ENCODE measurements at regions not wholly inside any gene's neighbourhood (a gene's known extent, or its start where the extent isn't known, plus 50 kb on each side); places are given as distances from the start of the nearest gene placed in this dataset.
"Not testable (repeated sequence)": the region's sequence is repeated elsewhere in the genome, so short reads cannot be mapped to it uniquely, and the experiment has no call there.

DNA sequence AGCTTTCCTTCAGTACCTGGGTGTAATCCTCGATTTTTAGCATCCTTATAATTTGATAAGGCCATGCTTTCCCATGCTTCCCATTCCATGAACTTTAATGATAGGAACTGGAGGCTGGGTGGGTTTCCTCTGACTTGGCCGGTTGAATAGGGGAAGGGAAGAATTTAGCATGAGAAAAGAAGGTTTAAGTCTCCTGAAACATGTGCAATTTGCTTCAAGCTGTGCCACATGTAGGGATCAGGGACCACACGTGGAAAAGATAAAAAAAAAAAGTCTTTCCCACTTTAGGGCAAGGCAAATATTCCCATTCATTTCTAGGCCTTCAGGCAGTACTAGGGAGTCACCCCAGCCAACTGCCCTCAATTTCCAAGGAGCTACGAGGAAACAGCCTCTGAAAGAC, 900.3 kb downstream of the DSC3 start:
- no peaks in the 10 kb centered on the region for H3K36me3 ChIP-seq
- ATAC-seq (no peak), DNase-seq (no peak)
- intact Hi-C loops (cut with DNase I) = no loop called here
- 37 to 52% (median 43%) methylated on average over 4 of the region's 4 CpGs for WGBS, 4 donors
- peaks cover 0 to 20% (median 3%) of the 10 kb centered on the region in 12 donors for H3K9me3 ChIP-seq
- TF ChIP-seq POLR2A (IDR thresholded peaks at IDR 0.05) = no peak
- TF ChIP-seq, protein P1, sequence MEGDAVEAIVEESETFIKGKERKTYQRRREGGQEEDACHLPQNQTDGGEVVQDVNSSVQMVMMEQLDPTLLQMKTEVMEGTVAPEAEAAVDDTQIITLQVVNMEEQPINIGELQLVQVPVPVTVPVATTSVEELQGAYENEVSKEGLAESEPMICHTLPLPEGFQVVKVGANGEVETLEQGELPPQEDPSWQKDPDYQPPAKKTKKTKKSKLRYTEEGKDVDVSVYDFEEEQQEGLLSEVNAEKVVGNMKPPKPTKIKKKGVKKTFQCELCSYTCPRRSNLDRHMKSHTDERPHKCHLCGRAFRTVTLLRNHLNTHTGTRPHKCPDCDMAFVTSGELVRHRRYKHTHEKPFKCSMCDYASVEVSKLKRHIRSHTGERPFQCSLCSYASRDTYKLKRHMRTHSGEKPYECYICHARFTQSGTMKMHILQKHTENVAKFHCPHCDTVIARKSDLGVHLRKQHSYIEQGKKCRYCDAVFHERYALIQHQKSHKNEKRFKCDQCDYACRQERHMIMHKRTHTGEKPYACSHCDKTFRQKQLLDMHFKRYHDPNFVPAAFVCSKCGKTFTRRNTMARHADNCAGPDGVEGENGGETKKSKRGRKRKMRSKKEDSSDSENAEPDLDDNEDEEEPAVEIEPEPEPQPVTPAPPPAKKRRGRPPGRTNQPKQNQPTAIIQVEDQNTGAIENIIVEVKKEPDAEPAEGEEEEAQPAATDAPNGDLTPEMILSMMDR (IDR thresholded peaks at IDR 0.05) = no peak
- H3K4me1 ChIP-seq = no peaks in the 10 kb centered on the region
- no peak overlapping the region for H3K4me3 ChIP-seq
- H3K27ac ChIP-seq = no peak overlapping the region
- no peaks in the 10 kb centered on the region for H3K27me3 ChIP-seq

DNA sequence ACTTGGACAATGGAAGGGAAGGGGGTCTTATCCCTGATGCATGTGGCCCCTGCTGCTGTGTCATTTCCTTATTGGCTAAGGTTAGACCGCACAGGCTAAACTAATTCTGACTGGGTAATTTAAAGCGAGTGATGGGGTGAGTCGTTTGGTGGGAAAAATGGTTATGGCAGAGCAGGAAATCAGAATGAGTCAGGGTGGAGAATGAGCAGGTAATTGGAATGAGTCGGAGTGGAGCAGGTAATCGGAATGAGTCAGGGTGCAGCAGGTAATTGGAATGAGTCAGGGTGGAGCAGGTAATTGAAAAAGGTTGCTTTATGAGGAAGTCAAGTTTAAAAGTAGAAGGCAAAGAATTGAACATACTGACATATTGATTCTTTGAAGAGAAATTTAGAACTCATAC, 901.0 kb downstream of the DSC3 start:
- 73 to 95% (median 87%) methylated on average over 5 of the region's 5 CpGs for WGBS, 4 donors
- peaks cover 0 to 20% (median 3%) of the 10 kb centered on the region in 12 donors for H3K9me3 ChIP-seq
- intact Hi-C loops (cut with DNase I); H3K27me3 ChIP-seq; DNase-seq; H3K27ac ChIP-seq; ATAC-seq; H3K36me3 ChIP-seq; H3K4me3 ChIP-seq; H3K4me1 ChIP-seq: not testable (repeated sequence)

DNA sequence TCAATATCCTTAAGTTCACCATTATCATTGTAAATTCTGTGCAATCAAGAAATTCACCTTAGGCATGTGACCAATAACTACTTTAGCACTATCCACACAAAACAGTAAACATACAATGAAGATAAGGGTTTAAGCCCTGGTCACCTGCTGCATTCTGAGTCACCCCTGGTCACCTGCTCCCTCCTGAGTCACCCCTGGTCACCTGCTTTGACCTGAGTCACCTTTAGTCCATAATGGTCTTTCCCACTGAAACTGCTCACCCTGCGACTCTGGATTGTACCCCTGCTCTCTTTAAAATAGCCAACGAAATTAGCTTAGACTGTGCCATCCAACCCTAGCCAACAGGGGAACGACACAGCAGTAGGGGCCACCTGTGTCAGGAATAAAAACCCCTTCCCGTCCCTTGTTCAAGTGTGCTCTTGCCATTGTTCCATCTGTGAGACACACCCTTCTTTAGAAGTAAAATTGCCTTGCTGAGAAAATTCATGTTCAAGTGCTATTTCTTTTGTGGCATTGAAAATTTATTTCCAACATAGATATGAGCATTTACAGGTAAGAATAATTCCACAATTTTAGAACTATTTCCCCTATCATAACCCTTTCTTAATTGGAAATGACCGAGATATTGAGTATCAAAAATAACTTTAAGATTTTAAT, 902.8 kb downstream of the DSC3 start:
- H3K27me3 ChIP-seq = no peaks in the 10 kb centered on the region
- WGBS, 4 donors = 55 to 85% (median 73%) methylated on average over 5 of the region's 5 CpGs
- no peak for ATAC-seq
- DNase-seq = no peak
- intact Hi-C loops (cut with DNase I) = no loop called here
- no peaks in the 10 kb centered on the region for H3K36me3 ChIP-seq
- no peaks in the 10 kb centered on the region for H3K4me1 ChIP-seq
- no peak overlapping the region for H3K27ac ChIP-seq
- TF ChIP-seq POLR2A (IDR thresholded peaks at IDR 0.05) = no peak
- TF ChIP-seq, protein P1 (IDR thresholded peaks at IDR 0.05) = no peak
- H3K4me3 ChIP-seq = no peak overlapping the region
- peaks cover 0 to 20% (median 3%) of the 10 kb centered on the region in 12 donors for H3K9me3 ChIP-seq

DNA sequence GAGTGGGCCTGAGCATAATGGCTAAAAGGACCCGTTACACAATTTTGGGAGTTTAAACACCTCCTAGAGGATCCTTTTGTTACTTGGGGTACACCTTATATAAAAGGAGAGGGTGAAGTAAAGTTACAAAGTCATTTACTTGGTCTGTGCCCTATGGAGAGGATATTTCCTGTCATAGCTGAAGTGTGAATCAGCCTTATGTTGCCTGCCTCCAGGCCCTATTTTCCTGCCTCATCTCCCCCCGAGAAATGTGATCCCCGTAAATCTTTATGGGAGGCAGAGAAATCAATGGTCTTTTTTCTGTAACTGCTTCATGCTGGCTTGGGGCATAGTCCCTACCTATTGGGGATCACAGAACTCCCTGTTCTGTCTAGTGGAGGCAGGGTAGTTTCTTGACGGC, 906.6 kb downstream of the DSC3 start:
- TF ChIP-seq POLR2A (IDR thresholded peaks at IDR 0.05) = no peak
- TF ChIP-seq, protein P1 (IDR thresholded peaks at IDR 0.05) = no peak
- peaks cover 0 to 20% (median 3%) of the 10 kb centered on the region in 12 donors for H3K9me3 ChIP-seq
- intact Hi-C loops (cut with DNase I) = no loop called here
- H3K36me3 ChIP-seq = no peaks in the 10 kb centered on the region
- no peak for ATAC-seq
- H3K4me1 ChIP-seq = no peaks in the 10 kb centered on the region
- WGBS, 4 donors = 75 to 92% (median 83%) methylated on average over 4 of the region's 4 CpGs
- DNase-seq = no peak
- H3K27ac ChIP-seq = no peak overlapping the region
- no peaks in the 10 kb centered on the region for H3K27me3 ChIP-seq
- no peak overlapping the region for H3K4me3 ChIP-seq

DNA sequence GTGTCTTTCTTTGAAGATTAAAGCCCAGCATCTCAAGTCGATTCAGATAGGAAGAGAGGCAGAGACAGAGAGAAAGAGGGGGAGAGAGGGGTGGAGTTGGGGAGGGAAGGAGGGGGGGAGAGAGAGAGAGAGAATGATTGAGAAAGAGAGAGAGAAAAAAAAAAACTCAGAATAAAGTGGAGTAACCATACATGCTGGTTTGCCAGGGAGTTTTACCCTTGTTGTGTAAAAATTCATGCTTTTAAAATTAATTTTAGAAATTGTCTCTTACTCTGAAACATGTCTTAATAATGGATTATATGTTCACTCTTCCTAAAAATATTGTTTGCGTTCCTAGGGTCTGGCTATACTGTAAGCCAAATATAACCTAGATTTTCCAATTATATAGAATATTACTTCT, 908.5 kb downstream of the DSC3 start:
- TF ChIP-seq, protein P1 (IDR thresholded peaks at IDR 0.05) = no peak
- no peak for TF ChIP-seq POLR2A (IDR thresholded peaks at IDR 0.05)
- no peak for ATAC-seq
- Histone ChIP-seq H3K4me1 (no peaks in the 10 kb centered on the region), H3K27me3 (no peaks in the 10 kb centered on the region), H3K4me3 (no peak overlapping the region), H3K27ac (no peak overlapping the region), H3K9me3 (peaks cover 0 to 6% (median 0%) of the 10 kb centered on the region in 12 donors), H3K36me3 (no peaks in the 10 kb centered on the region)
- no peak for DNase-seq
- intact Hi-C loops (cut with DNase I) = no loop called here
- 76 to 82% (median 78%) methylated on average over 2 of the region's 2 CpGs for WGBS, 4 donors

All from heart left ventricle (tissue), 16 donors.